Epithelial cell of proximal tubule (primary cell): ENCODE measurements at regions not wholly inside any gene's neighbourhood (a gene's known extent, or its start where the extent isn't known, plus 50 kb on each side); places are given as distances from the start of the nearest gene placed in this dataset.

Experiments used
- DNase-seq: peaks from one replicate; pipeline ENCODE4 v3.0.0-alpha.2; 2011; ENCODE audit warnings: low read depth
- H3K4me3 ChIP-seq: 2 replicates; pipeline ENCODE4 v1.5.1; 2011; ENCODE audit warnings: low read depth, mild to moderate bottlenecking, low read length
- TF ChIP-seq, protein P1 (sequence below): conservative IDR thresholded peaks from 2 replicates; pipeline ENCODE4 v1.5.1; 2012; ENCODE audit warnings: low read depth, mild to moderate bottlenecking, low read length

DNA sequence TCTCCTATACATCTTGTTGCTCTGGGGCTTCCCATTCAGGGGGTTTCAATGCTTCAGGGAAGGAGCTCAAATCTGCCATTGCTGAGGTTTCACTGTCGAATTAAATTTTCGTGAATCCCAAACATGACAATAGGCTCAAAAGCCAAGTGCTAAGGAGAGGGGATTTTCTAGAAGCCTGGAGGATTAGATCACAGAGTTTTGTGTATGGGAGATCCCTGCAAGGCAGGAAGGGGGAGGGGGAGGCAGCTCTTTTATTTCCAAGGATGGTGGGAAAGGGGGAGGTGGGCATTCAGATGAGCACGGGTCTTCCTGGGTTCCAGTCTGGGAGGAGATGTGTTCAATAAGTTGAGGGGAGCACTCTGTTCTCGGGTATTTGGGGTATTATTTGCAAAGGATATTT, 69.9 kb upstream of the DLG1 start:
- TF ChIP-seq, protein P1, sequence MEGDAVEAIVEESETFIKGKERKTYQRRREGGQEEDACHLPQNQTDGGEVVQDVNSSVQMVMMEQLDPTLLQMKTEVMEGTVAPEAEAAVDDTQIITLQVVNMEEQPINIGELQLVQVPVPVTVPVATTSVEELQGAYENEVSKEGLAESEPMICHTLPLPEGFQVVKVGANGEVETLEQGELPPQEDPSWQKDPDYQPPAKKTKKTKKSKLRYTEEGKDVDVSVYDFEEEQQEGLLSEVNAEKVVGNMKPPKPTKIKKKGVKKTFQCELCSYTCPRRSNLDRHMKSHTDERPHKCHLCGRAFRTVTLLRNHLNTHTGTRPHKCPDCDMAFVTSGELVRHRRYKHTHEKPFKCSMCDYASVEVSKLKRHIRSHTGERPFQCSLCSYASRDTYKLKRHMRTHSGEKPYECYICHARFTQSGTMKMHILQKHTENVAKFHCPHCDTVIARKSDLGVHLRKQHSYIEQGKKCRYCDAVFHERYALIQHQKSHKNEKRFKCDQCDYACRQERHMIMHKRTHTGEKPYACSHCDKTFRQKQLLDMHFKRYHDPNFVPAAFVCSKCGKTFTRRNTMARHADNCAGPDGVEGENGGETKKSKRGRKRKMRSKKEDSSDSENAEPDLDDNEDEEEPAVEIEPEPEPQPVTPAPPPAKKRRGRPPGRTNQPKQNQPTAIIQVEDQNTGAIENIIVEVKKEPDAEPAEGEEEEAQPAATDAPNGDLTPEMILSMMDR = no peak
- no peak for DNase-seq
- H3K4me3 ChIP-seq = no peak overlapping the region

DNA sequence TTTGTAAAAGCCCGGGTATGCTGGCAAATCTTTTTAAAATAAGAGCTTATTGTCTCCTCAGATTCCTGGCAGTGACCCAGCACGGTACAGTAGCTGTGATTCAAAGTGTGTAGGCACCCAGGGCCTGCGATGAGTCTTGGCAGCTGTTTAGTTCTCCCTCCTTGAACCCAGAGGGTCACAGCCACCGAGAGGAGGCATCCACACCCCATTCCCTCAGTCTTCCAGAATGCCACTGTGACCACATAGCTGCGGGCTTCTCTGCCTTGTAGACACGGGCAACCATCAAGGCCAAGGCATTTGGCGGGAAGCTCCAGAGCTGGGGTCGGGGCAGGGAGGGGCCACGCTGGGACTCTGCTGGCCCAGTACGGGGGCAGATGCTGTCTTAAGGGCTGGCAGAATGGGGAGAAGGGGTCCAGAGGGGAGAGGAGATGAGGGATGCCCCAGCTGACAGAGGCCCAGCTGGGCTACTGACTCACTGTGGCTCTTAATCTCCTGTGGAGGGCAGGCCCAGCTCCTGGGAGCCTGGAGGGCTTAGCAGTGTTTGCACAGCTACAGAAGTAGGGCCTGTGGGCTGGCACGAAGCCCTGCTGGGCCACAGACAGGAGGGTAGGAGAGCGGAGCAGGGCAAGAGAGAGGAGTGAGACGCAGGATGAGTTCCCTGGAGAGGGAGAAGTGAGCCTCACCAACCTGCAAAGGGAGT, 68.8 kb upstream of the DLG1 start:
- H3K4me3 ChIP-seq = no peak overlapping the region
- no peak for DNase-seq
- TF ChIP-seq, protein P1 = no peak

DNA sequence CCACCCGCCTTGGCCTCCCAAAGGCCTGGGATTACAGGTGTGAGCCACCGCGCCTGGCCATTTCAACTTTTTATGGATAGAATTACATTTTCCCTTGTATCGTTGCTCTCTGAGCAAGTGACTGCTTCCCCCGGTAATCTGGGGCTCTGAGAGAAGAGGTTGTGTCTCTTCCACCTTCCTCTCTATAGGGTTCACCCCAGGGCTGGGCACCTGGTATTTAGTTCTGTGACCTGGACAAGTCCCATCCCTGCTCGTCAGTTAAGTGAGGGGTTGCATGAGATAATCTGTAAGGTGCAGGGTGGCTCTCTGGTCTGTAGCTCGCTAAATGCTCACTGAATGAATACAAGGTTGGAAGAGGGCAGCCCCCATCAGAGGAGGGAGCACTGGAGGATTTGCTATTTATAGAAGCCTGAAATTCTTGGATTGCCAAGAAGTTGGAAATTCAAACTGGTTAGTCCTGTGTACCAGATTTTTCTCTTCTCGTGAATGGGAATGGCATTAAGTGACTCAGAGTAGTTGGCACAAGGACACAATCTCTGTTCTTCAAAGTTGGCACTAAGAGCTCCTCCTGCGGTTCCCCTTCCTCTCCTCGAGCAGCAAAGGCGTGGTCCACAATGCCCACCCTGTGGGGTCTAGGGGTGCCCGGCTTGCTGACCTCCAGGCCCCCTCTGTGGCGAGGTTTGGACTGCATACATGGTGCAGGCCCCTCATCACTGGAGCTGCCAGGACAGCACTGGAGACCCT, 68.1 kb upstream of the DLG1 start:
- DNase-seq = no peak
- TF ChIP-seq, protein P1 = no peak
- no peak overlapping the region for H3K4me3 ChIP-seq

DNA sequence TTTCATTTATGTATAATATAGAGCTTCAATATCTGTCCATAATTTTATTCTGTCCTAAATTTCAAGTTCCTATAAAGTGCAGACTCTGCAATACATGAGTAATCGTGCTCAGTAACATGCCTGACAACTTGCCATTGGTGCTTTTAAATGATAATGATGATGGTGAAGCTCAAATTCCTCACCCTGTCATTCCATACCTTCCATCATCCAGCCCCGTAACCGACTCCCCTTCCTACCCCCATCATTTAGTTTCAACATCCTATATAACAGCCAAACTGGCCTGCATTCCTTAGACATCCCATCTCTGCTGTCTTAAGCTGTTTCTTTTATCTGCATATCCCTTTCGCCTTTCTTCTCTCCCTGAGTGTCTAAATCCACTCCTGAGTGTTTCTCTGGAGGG, 67.2 kb upstream of the DLG1 start:
- TF ChIP-seq, protein P1 = no peak
- DNase-seq = no peak
- H3K4me3 ChIP-seq = no peak overlapping the region

GRCh38 chr3:197364410-197365071, 66.1 kb upstream of the DLG1 start:
- no peak for DNase-seq
- TF ChIP-seq, protein P1 = no peak
- H3K4me3 ChIP-seq = no peak overlapping the region

GRCh38 chr3:197363553-197364409, 65.4 kb upstream of the DLG1 start:
- TF ChIP-seq, protein P1 = no peak
- DNase-seq = no peak
- no peak overlapping the region for H3K4me3 ChIP-seq
